ENCODE measurements at regions not wholly inside any gene's neighbourhood (a gene's known extent, or its start where the extent isn't known, plus 50 kb on each side); places are given as distances from the start of the nearest gene placed in this dataset.

GRCh38 chr21:41064334-41064791, 103.6 kb upstream of the BACE2 start:
- TF ChIP-seq CTCF (IDR thresholded peaks at IDR 0.05): no peak
- TF ChIP-seq EZH2 (IDR thresholded peaks at IDR 0.05; ENCODE audit: borderline replicate concordance, insufficient read depth, low read depth, low read length, poor library complexity, severe bottlenecking): no peak
